NCI-H446 treated with DMSO at 0.1 percent for 48 hours (cell line): ENCODE measurements at regions not wholly inside any gene's neighbourhood (a gene's known extent, or its start where the extent isn't known, plus 50 kb on each side); places are given as distances from the start of the nearest gene placed in this dataset.

Experiments
- DNase-seq: peaks from one replicate; lab custom pipeline; 2025; lab: John Stamatoyannopoulos, UW

DNA sequence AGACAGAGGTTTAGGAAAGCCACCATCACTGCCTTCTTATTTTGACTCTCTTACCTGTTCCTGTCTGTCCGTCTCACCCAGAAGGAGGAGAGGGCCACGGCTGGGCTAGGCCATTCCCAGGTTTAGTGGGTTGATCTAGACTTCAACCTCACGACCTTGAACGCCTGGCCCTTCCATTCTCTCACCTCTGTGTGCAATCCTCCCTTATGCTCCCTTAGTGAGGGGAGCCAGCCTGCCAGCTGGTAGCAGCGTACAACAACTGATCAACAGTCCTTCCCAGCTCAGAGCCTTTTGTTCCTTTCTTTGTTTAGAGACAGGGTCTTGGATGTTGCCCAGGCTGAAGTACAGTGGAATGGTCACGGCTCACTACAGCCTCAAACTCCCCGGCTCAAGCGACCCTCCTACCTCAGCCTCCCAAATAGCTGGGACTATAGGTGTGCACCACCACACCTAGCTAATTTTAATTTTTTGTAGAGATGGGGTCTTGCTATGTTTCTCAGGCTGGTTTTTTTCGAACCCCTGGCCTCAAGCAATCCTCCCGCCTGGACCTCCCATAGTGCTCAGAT is 123.9 kb downstream of the ZNF664 start:
- no peak for DNase-seq

GRCh38 chr12:124097701-124098100 is 124.7 kb downstream of the ZNF664 start:
- DNase-seq: no peak

- no peak for DNase-seq
Measured at GRCh38 chr12:124098101-124098757, 125.2 kb downstream of the ZNF664 start.

DNA sequence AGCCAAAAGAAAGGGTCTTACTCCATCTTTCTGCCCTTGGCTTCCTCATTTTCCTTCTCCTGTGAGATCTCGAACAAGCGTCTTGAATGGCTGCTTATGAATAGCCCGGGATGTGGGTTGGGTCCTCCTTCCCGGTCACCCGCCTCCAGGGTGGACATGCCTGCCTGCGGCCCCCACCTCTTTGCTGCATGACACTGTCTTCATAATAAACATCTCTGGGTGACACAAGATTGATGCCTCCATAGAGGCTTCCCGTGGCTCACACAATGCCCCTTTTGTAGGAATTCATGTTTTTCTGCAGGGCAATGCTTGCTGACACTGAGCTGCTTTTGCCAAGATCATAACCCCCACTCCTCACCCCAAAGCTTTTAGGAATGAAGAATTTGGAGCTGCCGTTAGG is 125.9 kb downstream of the ZNF664 start:
- no peak for DNase-seq

DNA sequence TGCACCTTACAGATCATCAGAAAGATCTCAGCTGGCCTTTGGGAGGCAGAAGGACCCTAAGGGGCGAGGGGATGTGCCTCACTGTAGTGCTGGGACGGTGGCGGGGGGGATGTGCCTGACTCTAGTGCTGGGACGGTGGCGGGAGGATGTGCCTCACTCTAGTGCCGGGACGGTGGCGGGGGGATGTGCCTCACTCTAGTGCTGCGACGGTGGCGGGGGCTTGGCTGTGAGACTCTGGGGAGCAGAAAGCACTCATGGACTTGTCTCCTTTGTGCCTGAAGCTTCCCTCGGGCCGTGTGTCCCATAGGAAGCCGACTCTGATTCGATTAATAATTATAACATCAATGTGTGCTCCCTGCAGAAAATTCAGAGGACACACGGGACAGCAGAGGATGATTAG is 126.6 kb downstream of the ZNF664 start:
- no peak for DNase-seq

GRCh38 chr12:124100572-124101178 is 127.7 kb downstream of the ZNF664 start:
- DNase-seq: no peak

DNA sequence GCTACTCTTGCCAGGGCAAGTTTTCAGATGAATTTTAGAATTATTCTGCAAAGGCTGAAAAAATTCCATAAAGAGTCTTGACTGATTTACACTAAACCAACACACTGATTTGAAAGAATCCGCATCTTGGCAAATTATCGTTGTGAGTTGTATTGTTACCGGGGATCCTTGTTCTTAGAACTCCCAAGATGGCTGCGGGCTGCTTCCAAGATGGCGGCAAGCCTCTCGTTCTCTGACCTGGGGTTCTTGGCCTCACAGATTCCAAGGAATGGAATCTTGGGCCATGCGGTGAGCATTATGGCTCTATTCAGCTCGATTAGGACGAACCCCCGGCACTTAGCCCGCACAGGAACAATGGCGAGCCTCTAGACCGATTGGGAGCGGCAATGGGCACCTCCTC is 132.5 kb downstream of the ZNF664 start:
- no peak for DNase-seq

GRCh38 chr12:124107351-124107750 is 134.3 kb downstream of the ZNF664 start:
- no peak for DNase-seq

DNA sequence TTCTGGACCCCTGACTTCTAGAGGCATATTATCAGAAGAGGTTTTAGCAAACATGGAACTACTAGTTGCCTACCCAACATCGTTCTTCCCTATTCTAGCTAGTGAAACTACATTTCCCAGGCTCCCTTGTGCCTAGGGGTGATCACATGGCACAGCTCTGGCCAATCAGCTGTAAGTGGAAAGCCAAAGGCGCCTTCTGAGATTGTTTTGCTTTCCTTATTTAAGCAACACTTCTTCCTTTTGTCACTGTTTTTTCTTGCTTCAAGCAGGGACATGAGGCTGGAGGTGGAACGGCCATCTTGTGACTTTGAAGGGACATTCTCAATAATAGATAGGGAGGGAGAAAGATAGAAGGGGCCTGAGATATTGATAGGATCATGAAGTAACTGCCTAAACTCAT is 136.7 kb downstream of the ZNF664 start:
- no peak for DNase-seq

DNA sequence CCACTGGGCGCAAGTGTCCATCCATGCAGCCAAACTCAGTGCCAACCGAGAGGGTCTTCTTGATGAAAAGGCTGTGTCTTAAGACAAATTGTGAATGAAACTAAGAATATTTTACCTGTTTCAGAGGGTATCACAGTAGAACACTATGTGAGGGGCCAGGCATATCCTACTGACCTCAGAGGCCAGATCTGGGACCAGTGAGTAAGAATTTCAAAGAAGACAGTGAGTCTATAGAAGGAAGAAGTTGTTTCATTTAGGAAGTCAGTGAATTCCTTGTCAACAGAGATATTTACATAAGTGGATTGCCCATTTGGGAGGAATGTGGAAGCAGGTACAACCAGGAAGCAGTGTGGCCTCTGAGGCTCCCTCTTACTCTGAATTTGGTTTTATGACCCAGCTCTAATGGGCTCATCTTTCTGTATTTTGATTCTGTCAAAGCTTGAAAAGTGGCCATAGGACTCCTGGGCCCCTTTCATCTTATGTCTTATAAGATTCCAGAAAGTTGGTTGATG is 137.4 kb downstream of the ZNF664 start:
- DNase-seq: no peak

- DNase-seq: no peak
Measured at GRCh38 chr12:124111006-124111405, 138.0 kb downstream of the ZNF664 start.

GRCh38 chr12:124114316-124114715 is 141.3 kb downstream of the ZNF664 start:
- DNase-seq: no peak

DNA sequence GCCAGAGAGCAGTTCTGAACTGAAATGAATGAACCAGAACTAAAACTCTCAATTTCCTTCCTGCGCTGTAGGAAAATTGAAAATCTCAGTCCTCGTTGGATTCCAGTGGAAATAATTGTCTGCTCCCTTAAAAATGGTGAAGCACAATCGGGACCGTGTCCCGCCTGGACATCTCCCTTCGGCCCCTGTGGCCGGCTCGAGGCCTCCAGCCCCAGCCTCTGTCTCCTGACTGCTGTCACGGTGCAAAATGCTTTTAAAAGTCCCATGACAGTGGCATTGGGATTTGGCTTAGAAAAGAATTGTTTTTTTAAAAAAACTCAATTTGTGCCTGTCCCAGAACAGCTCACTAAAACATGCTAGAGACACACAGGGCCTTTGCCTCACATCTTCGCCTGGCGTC is 142.5 kb downstream of the ZNF664 start:
- DNase-seq: no peak

DNA sequence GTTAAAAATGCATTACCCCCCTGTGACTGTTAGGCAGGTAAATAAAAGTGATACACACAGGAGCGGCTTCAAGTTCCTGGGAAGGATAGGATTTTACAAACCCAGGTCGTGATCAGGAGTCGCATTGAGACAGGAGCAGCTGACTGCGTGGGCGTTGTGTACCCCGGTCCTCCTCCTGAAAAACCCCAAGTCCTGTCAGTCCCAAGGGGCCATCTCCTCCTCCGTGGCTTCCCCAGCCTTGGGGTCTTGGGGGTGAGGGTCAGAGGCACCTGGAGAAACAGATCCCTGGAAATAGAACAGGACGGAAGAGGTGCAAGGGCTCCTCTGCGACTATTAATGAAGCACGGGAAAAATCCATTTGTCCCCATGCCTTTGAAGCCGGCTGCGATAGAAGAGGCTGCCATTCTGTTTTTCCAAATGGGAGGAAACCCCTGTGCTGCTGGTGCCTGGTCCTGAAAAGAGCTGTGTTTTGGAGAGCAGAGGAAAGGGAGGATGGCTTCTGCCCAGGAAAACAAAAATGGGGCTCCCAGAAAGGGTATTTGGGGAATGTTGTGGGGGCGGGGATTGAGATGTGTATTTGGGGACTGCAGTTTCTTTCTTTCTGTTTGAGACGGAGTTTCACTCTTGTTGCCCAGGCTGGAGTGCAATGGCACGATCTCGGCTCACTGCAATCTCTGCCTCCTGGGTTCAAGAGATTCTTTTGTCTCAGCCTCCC is 143.1 kb downstream of the ZNF664 start:
- DNase-seq: no peak

- DNase-seq: no peak
Measured at GRCh38 chr12:124120739-124121138, 147.7 kb downstream of the ZNF664 start.

DNA sequence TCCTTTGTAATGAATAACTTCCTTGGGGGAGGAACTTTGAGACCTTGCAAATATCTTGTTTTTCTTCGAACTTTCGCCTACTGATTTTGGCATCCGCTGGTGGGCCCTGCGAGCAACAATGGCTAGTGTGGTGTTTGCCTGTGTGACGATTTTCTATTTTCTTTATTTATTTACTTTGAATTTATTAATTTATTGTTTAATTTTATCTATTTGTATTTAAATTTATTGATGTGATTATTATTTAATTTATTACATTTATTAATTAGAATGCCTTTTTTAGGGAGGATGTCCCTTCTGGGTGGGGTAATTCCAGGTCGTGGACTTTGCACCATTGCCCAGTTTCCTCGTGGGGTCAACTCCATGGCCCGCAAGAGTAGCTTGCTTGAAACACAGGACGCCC is 149.7 kb downstream of the ZNF664 start:
- DNase-seq: no peak

DNA sequence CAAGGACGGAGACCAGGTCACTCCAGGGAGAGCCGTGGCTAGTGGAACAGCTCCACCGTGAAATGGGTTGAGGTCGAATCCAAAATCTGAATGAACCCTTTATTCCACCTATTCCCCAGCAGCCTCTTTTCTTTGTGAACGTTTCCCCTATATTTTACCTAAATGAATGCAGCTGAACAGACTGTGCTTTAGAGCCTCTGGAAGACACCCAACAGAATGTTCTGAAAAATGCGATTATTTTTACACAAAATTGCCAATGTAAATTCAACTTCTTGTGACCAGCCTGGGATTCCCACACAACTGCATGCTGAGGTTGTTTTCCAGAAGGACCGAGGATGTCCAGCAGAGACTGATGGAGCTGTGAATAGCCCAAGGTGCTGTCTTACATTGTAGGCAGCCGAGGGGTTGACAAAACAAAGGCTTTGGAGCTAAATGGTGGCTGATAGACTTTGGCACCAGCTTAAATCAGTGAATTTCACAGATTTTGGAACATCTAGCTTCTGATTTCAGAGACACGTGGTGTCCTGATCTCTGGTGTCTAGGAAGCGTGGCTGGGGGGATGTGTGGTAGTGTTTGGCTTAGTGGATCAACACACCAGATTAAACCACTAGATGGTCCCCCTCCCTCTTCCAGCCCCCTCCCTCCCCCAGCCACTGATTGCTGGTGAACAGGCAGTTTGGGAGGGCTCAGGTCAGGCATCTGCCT is 150.4 kb downstream of the ZNF664 start:
- no peak for DNase-seq

- no peak for DNase-seq
Measured at GRCh38 chr12:124125203-124125871, 152.3 kb downstream of the ZNF664 start.

- no peak for DNase-seq
Measured at GRCh38 chr12:124126950-124127655, 154.1 kb downstream of the ZNF664 start.

- no peak for DNase-seq
Measured at GRCh38 chr12:124129132-124129531, 156.1 kb downstream of the ZNF664 start.
